HCT116 (cell line): ENCODE measurements at regions not wholly inside any gene's neighbourhood (a gene's known extent, or its start where the extent isn't known, plus 50 kb on each side); places are given as distances from the start of the nearest gene placed in this dataset.

Source experiments
- ATAC-seq: fragments of 200-7000 bp; cut with Tn5 transposase; 2 replicates; pipeline ENCODE4 v1.9.1; 2020; ENCODE audit warnings: mild to moderate bottlenecking, moderate library complexity
- BruUV-seq: library from RNA; stranded (reverse); fragments of 400-500 nt; replicated peaks from 2 replicates; lab custom pipeline; 2021; lab: Mats Ljungman, UMichigan
- CTCF ChIA-PET: fragments of 300-600 bp; sonication (Branson Sonifier 250); formaldehyde crosslinking; loops from one replicate; lab custom pipeline; 2021; ENCODE audit warnings: antibody characterized with exemption; lab: Charles Lee
- POLR2A ChIA-PET: fragments of 300-600, 350-600 bp; sonication (Branson Sonifier 250); formaldehyde crosslinking; loops from one replicate; lab custom pipeline; 2021; ENCODE audit warnings: antibody characterized with exemption; lab: Charles Lee
- RAD21 ChIA-PET, 2 experiments: fragments of 300-600 bp; sonication (Branson Sonifier 250); formaldehyde crosslinking; loops; one replicate each; lab custom pipeline; 2023; ENCODE audit warnings: low total read pairs in 2 of 2; ENCODE audit not compliant: uncharacterized antibody in 2 of 2, unreplicated experiment in 2 of 2, low non-redundant PET in 1 of 2; lab: Charles Lee
- DNase-seq: peaks from one replicate; pipeline ENCODE4 v3.0.0-alpha.2; 2010; ENCODE audit warnings: low read depth, low spot score
- H2AFZ ChIP-seq: fragments of 200-600 bp; shearing (Covaris generic), sonication (generic); 2 replicates; pipeline ENCODE4 v1.6.1; 2017; ENCODE audit warnings: low read depth, mixed run types, mixed read lengths, antibody characterized with exemption, low read length; ENCODE audit not compliant: poor library complexity, severe bottlenecking
- H3K27ac ChIP-seq: 2 replicates; pipeline ENCODE4 v1.5.1; 2012; ENCODE audit warnings: low read depth, low read length
- H3K27me3 ChIP-seq: fragments of 200-600 bp; sonication (generic); 2 replicates; pipeline ENCODE4 v1.6.1; 2016; ENCODE audit warnings: mixed run types, low read length, mixed read lengths; ENCODE audit not compliant: insufficient read depth
- H3K36me3 ChIP-seq, 2 experiments: fragments of 200-500 bp in 1 of 2; fragments of 200-600 bp in 1 of 2; sonication (Bioruptor generic) in 1 of 2; sonication (generic) in 1 of 2; 2 replicates each; pipeline versions ENCODE4 v1.5.1 to v1.6.1; 2014 to 2016; ENCODE audit warnings: low read length in 2 of 2, inconsistent platforms in 1 of 2, mixed read lengths in 1 of 2, mixed run types in 1 of 2; ENCODE audit not compliant: insufficient read depth in 2 of 2, control insufficient read depth in 1 of 2
- H3K4me1 ChIP-seq, 2 experiments: fragments of 200-600 bp in 1 of 2; sonication (generic) in 1 of 2; 2 replicates each; pipeline versions ENCODE4 v1.5.1 to v1.6.1; 2012 to 2017; ENCODE audit warnings: low read length in 2 of 2, inconsistent platforms in 1 of 2, mild to moderate bottlenecking in 1 of 2, mixed read lengths in 1 of 2, mixed run types in 1 of 2, moderate library complexity in 1 of 2; ENCODE audit not compliant: insufficient read depth in 2 of 2, control insufficient read depth in 1 of 2
- H3K4me2 ChIP-seq: fragments of 200-600 bp; sonication (generic); 2 replicates; pipeline ENCODE4 v1.6.1; 2017; ENCODE audit warnings: mixed run types, low read length, mixed read lengths
- H3K4me3 ChIP-seq, 2 experiments: fragments of 200-600 bp in 1 of 2; sonication (generic) in 1 of 2; replicated peaks in 1 of 2; 2 replicates each; pipeline ENCODE4 v1.5.1; 2011 to 2016; ENCODE audit warnings: low read length in 2 of 2, control low read depth in 1 of 2, low read depth in 1 of 2, mild to moderate bottlenecking in 1 of 2, mixed read lengths in 1 of 2, mixed run types in 1 of 2
- H3K79me2 ChIP-seq: fragments of 200-600 bp; sonication (generic); 2 replicates; pipeline ENCODE4 v1.6.1; 2017; ENCODE audit warnings: mild to moderate bottlenecking, mixed run types, low read length, moderate library complexity, mixed read lengths; ENCODE audit not compliant: insufficient read depth
- H3K9ac ChIP-seq: fragments of 200-600 bp; sonication (generic); 2 replicates; pipeline ENCODE4 v1.6.1; 2016; ENCODE audit warnings: low read length, mixed read lengths
- H3K9me2 ChIP-seq: fragments of 200-600 bp; sonication (generic), shearing (Covaris generic); 2 replicates; pipeline ENCODE4 v1.6.1; 2017; ENCODE audit warnings: mixed run types, mild to moderate bottlenecking, moderate library complexity; ENCODE audit not compliant: insufficient read depth
- H3K9me3 ChIP-seq, 2 experiments: fragments of 200-500 bp in 1 of 2; fragments of 200-600 bp in 1 of 2; sonication (Bioruptor generic) in 1 of 2; sonication (generic) in 1 of 2; 2 replicates each; pipeline ENCODE4 v1.6.1; 2014 to 2017; ENCODE audit warnings: low read length in 2 of 2, mixed read lengths in 2 of 2, inconsistent platforms in 1 of 2, low read depth in 1 of 2, mild to moderate bottlenecking in 1 of 2, mixed run types in 1 of 2, moderate library complexity in 1 of 2; ENCODE audit not compliant: control insufficient read depth in 1 of 2, insufficient read depth in 1 of 2
- H4K20me1 ChIP-seq: fragments of 200-600 bp; sonication (generic), shearing (Covaris generic); 2 replicates; pipeline ENCODE4 v1.6.1; 2017; ENCODE audit warnings: mixed run types, mild to moderate bottlenecking, moderate library complexity; ENCODE audit not compliant: insufficient read depth
- ATF3 ChIP-seq: IDR thresholded peaks from 2 replicates; pipeline ENCODE4 v1.6.1; 2012
- CEBPB ChIP-seq: IDR thresholded peaks from 2 replicates; pipeline ENCODE4 v1.6.1; 2012; ENCODE audit warnings: low read depth
- EGR1 ChIP-seq: IDR thresholded peaks from 2 replicates; pipeline ENCODE4 v1.6.1; 2012; ENCODE audit warnings: low read depth
- EZH2phosphoT487 ChIP-seq: fragments of 200-600 bp; IDR thresholded peaks from 2 replicates; pipeline ENCODE4 v1.6.1; 2018; ENCODE audit warnings: antibody characterized with exemption, borderline replicate concordance
- JUND ChIP-seq: IDR thresholded peaks from 2 replicates; pipeline ENCODE4 v1.6.1; 2012
- POLR2AphosphoS5 ChIP-seq: IDR thresholded peaks from 2 replicates; pipeline ENCODE4 v1.6.1; 2011; ENCODE audit warnings: mild to moderate bottlenecking, low read depth, low read length, moderate library complexity
- RAD21 ChIP-seq: IDR thresholded peaks from 2 replicates; pipeline ENCODE4 v1.6.1; 2012; ENCODE audit warnings: low read depth, mild to moderate bottlenecking
- SIN3A ChIP-seq: IDR thresholded peaks from 2 replicates; pipeline ENCODE4 v1.6.1; 2012; ENCODE audit warnings: low read depth
- SP1 ChIP-seq: IDR thresholded peaks from 2 replicates; pipeline ENCODE4 v1.6.1; 2012; ENCODE audit warnings: low read depth
- SRF ChIP-seq: IDR thresholded peaks from 2 replicates; pipeline ENCODE4 v1.6.1; 2012; ENCODE audit warnings: low read depth
- TCF7L2 ChIP-seq: IDR thresholded peaks from 2 replicates; pipeline ENCODE4 v1.7.0; 2011; ENCODE audit warnings: borderline replicate concordance, inconsistent platforms; ENCODE audit not compliant: insufficient read depth, insufficient read length; ENCODE audit errors: extremely low read depth
- ZBTB33 ChIP-seq: IDR thresholded peaks from 2 replicates; pipeline ENCODE4 v1.6.1; 2011; ENCODE audit warnings: mild to moderate bottlenecking, low read length, moderate library complexity; ENCODE audit not compliant: insufficient replicate concordance; ENCODE audit errors: extremely low read depth
- intact Hi-C: fragments of 100-400 bp; cut with micrococcal nuclease; formaldehyde crosslinking; loops from 2 replicates; pipeline ENCODE4 v1.10.0; 2022
- TF ChIP-seq, protein P1 (sequence below): IDR thresholded peaks from 2 replicates; pipeline ENCODE4 v1.6.1; 2012

- H3K27ac ChIP-seq = no peak overlapping the region
- DNase-seq (no peak), ATAC-seq (no peak)
- ChIA-PET CTCF (no interaction called here), RAD21 (no interaction called here), POLR2A (no interaction called here)
- intact Hi-C loops = no loop called here
- H3K27me3 ChIP-seq = no peaks in the 10 kb centered on the region
- no peaks in the 10 kb centered on the region for H4K20me1 ChIP-seq
- no peak overlapping the region for H2AFZ ChIP-seq
- no peaks in the 10 kb centered on the region for H3K9me2 ChIP-seq
- no peaks in the 10 kb centered on the region for H3K4me1 ChIP-seq
- no peak overlapping the region for H3K9ac ChIP-seq
- H3K9me3 ChIP-seq = no peaks in the 10 kb centered on the region
- TF ChIP-seq, protein P1, sequence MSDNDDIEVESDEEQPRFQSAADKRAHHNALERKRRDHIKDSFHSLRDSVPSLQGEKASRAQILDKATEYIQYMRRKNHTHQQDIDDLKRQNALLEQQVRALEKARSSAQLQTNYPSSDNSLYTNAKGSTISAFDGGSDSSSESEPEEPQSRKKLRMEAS = no peak
- no peak for TF ChIP-seq TCF7L2
- no peak for TF ChIP-seq EZH2phosphoT487
- TF ChIP-seq ZBTB33 = no peak
- TF ChIP-seq EGR1 = no peak
- TF ChIP-seq ATF3 = no peak
- no peak for TF ChIP-seq POLR2AphosphoS5
- no peak for TF ChIP-seq SP1
- no peak for TF ChIP-seq CEBPB
- TF ChIP-seq RAD21 = no peak
- no peak for TF ChIP-seq SIN3A
- TF ChIP-seq JUND = no peak
- TF ChIP-seq SRF = no peak
- BruUV-seq = no TSS peak
- H3K36me3 ChIP-seq = peaks cover 15 to 47% of the 10 kb centered on the region in 2 experiments; a peak in 3 of 4 replicates
- no peaks in the 10 kb centered on the region for H3K79me2 ChIP-seq
- no peak overlapping the region for H3K4me3 ChIP-seq
- no peak overlapping the region for H3K4me2 ChIP-seq
Measured at GRCh38 chr19:5212101-5212500, 128.5 kb downstream of the PTPRS start.
